MCF 10A (cell line): ENCODE measurements at regions not wholly inside any gene's neighbourhood (a gene's known extent, or its start where the extent isn't known, plus 50 kb on each side); places are given as distances from the start of the nearest gene placed in this dataset.

Experiments used
- BruUV-seq: library from RNA; stranded (reverse); fragments of 400-500 nt; replicated peaks from 2 replicates; lab custom pipeline; 2021; lab: Mats Ljungman, UMichigan
- CTCF ChIA-PET: fragments of 300-600 bp; sonication (Branson Sonifier 250); formaldehyde crosslinking; extraction: SDS; loops from one replicate; lab custom pipeline; 2021; ENCODE audit warnings: antibody characterized with exemption, inconsistent platforms; lab: Yijun Ruan, JAX
- POLR2A ChIA-PET: fragments of 300-600, 350-650 bp; sonication (Branson Sonifier 250); formaldehyde crosslinking; extraction: SDS; loops from one replicate; lab custom pipeline; 2020; ENCODE audit warnings: antibody characterized with exemption, inconsistent platforms; lab: Yijun Ruan, JAX
- DNase-seq: peaks from one replicate; pipeline ENCODE4 v3.0.0-alpha.2; 2018; ENCODE audit not compliant: unreplicated experiment
- H3K27ac Mint-ChIP-seq: one replicate; pipeline ENCODE4 v1.8.0; 2022; ENCODE audit warnings: mild to moderate bottlenecking, low read depth, mixed read lengths; ENCODE audit not compliant: unreplicated experiment
- H3K27me3 Mint-ChIP-seq: one replicate; pipeline ENCODE4 v1.8.0; 2022; ENCODE audit warnings: mixed read lengths; ENCODE audit not compliant: insufficient read depth, unreplicated experiment
- H3K36me3 Mint-ChIP-seq: one replicate; pipeline ENCODE4 v1.8.0; 2022; ENCODE audit warnings: mild to moderate bottlenecking, moderate library complexity, mixed read lengths; ENCODE audit not compliant: insufficient read depth, unreplicated experiment
- H3K4me1 Mint-ChIP-seq: one replicate; pipeline ENCODE4 v1.8.0; 2022; ENCODE audit warnings: mixed read lengths; ENCODE audit not compliant: insufficient read depth, unreplicated experiment
- H3K4me3 Mint-ChIP-seq: one replicate; pipeline ENCODE4 v1.8.0; 2022; ENCODE audit warnings: mild to moderate bottlenecking, moderate library complexity, mixed read lengths; ENCODE audit not compliant: unreplicated experiment
- H3K9me3 Mint-ChIP-seq: one replicate; pipeline ENCODE4 v1.8.0; 2022; ENCODE audit warnings: mixed read lengths; ENCODE audit not compliant: unreplicated experiment
- CTCF ChIP-seq: fragments of 200-600 bp; IDR thresholded peaks from one replicate; pipeline ENCODE4 v1.8.0; 2022; ENCODE audit warnings: antibody characterized with exemption, mild to moderate bottlenecking; ENCODE audit not compliant: unreplicated experiment
- intact Hi-C: fragments of 100-400 bp; cut with micrococcal nuclease; formaldehyde crosslinking; loops from 2 replicates; pipeline ENCODE4 v1.14.1; 2022

DNA sequence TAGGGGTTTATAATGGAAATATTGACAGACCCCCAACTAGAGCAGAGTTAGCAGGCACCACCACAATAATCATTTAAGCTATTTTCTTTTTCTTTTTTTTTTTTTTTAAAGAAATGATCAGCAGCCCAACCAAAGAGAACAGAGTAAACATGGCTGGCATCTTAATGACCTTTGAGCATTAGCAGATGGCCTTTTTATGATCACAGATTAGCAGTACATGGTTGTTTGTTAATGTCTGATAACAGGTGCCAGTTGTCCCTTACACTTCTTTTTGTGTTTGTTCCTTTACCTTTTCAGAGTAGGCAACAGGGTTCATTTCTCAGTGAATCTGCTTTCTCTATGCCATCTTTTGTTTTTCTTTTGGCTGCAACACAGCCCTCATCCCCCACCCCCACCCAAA is 747.0 kb downstream of the BCL11A start:
- no peak overlapping the region for H3K27ac Mint-ChIP-seq
- H3K9me3 Mint-ChIP-seq = no peaks in the 10 kb centered on the region
- no peak for DNase-seq
- no peaks in the 10 kb centered on the region for H3K4me1 Mint-ChIP-seq
- BruUV-seq = no TSS peak
- intact Hi-C loops = no loop called here
- no peaks in the 10 kb centered on the region for H3K27me3 Mint-ChIP-seq
- TF ChIP-seq CTCF = no peak
- POLR2A ChIA-PET = no interaction called here
- CTCF ChIA-PET = interaction anchor here (0.6 to 0.7 kb wide), 3 partner anchors 150 to 718 kb away, joined by 3 to 4 read pairs (median 3); no protein-coding TSS in a partner anchor
- no peaks in the 10 kb centered on the region for H3K36me3 Mint-ChIP-seq
- no peak overlapping the region for H3K4me3 Mint-ChIP-seq

GRCh38 chr2:59804732-59805131 is 748.7 kb downstream of the BCL11A start:
- Mint-ChIP-seq H3K4me3 (no peak overlapping the region), H3K9me3 (no peaks in the 10 kb centered on the region), H3K27me3 (no peaks in the 10 kb centered on the region), H3K27ac (no peak overlapping the region), H3K36me3 (no peaks in the 10 kb centered on the region), H3K4me1 (no peaks in the 10 kb centered on the region)
- intact Hi-C loops = no loop called here
- CTCF ChIA-PET = no interaction called here
- POLR2A ChIA-PET = no interaction called here
- BruUV-seq = no TSS peak
- DNase-seq = no peak
- TF ChIP-seq CTCF = no peak

DNA sequence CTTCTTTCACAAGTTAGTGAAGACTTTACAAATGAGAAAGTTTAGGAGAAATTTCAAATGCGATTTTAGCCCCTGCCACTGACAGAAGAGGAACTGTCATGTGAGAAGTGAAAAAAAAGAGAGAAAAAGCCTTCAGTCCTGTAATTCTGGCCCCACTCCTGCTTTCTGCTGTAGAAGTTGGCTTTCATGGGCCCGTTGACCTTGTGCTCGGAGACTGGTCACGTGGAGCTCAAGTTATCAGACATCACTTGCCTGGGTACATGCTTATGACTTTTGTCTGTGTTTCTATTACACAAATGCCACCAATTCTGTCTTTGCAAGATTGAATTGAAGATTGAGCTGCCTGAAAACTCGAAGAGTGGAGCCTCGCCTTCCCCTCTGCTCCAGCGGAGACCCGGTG is 749.9 kb downstream of the BCL11A start:
- ChIA-PET CTCF (interaction anchor here (0.6 kb wide), 1 partner anchor 317 kb away, joined by 3 read pairs; no protein-coding TSS in a partner anchor), POLR2A (interaction anchor here (0.7 kb wide), 1 partner anchor 524 kb away, joined by 3 read pairs; no protein-coding TSS in a partner anchor)
- Mint-ChIP-seq H3K9me3 (no peaks in the 10 kb centered on the region), H3K27ac (no peak overlapping the region), H3K4me3 (no peak overlapping the region), H3K36me3 (no peaks in the 10 kb centered on the region), H3K4me1 (no peaks in the 10 kb centered on the region), H3K27me3 (no peaks in the 10 kb centered on the region)
- BruUV-seq = no TSS peak
- TF ChIP-seq CTCF = no peak
- intact Hi-C loops = no loop called here
- no peak for DNase-seq

GRCh38 chr2:59798687-59799232 is 754.7 kb downstream of the BCL11A start:
- CTCF ChIA-PET = no interaction called here
- H3K27ac Mint-ChIP-seq = no peak overlapping the region
- H3K36me3 Mint-ChIP-seq = no peaks in the 10 kb centered on the region
- POLR2A ChIA-PET = no interaction called here
- no peaks in the 10 kb centered on the region for H3K4me1 Mint-ChIP-seq
- no TSS peak for BruUV-seq
- peaks cover 3% of the 10 kb centered on the region for H3K9me3 Mint-ChIP-seq
- intact Hi-C loops = no loop called here
- DNase-seq = no peak
- H3K27me3 Mint-ChIP-seq = no peaks in the 10 kb centered on the region
- no peak overlapping the region for H3K4me3 Mint-ChIP-seq
- no peak for TF ChIP-seq CTCF
